AG04449 (cell line): ENCODE measurements at regions not wholly inside any gene's neighbourhood (a gene's known extent, or its start where the extent isn't known, plus 50 kb on each side); places are given as distances from the start of the nearest gene placed in this dataset.

Experiments used
- CTCF ChIA-PET: fragments of 350-600 bp; formaldehyde crosslinking; extraction: SDS; loops from one replicate; lab custom pipeline; 2021; ENCODE audit warnings: antibody characterized with exemption; lab: Yijun Ruan, JAX
- POLR2A ChIA-PET: fragments of 400-600, 350-600 bp; formaldehyde crosslinking; extraction: SDS; loops from one replicate; lab custom pipeline; 2020; ENCODE audit warnings: antibody characterized with exemption, inconsistent platforms; lab: Yijun Ruan, JAX
- DNase-seq: peaks from one replicate; pipeline ENCODE4 v3.0.0-alpha.2; 2010; ENCODE audit warnings: low read depth, low spot score
- H3K4me3 ChIP-seq: 2 replicates; pipeline ENCODE4 v1.5.1; 2011; ENCODE audit warnings: low read depth, mild to moderate bottlenecking, control low read depth, low read length
- TF ChIP-seq, protein P1 (sequence below): IDR thresholded peaks from one replicate; pipeline ENCODE4 v1.5.1; 2011; ENCODE audit warnings: mild to moderate bottlenecking, moderate library complexity, low read length, control low read depth, inconsistent platforms; ENCODE audit not compliant: insufficient read depth; ENCODE audit errors: missing control alignments

DNA sequence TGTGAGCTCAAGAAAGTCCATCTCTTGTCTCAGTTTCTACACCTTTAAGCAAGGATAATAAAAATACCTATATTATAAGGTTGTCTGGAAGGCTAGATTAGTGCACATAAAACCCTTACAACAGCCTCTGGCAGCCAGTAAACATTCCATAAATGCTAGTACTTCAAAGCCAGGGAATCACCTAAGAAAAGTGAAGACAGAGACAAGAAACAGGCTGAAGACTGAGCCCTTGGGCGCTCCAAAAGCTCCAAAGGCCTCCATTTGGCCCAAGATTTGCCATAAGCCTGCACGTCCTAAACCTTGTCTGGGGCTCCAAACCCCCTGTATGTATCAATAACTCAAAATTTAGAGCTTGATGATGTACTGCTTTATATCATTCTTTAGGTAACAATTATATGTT lies 52.2 kb upstream of the AKIP1 start:
- ChIA-PET CTCF (interaction anchor here (0.7 to 0.9 kb wide), 2 partner anchors 9 to 15 kb away, joined by 3 to 6 read pairs; no protein-coding TSS in a partner anchor), POLR2A (no interaction called here)

More for the DNA sequence above, 52.2 kb upstream of the AKIP1 start:
- H3K4me3 ChIP-seq, result no peak overlapping the region
- TF ChIP-seq, protein P1, sequence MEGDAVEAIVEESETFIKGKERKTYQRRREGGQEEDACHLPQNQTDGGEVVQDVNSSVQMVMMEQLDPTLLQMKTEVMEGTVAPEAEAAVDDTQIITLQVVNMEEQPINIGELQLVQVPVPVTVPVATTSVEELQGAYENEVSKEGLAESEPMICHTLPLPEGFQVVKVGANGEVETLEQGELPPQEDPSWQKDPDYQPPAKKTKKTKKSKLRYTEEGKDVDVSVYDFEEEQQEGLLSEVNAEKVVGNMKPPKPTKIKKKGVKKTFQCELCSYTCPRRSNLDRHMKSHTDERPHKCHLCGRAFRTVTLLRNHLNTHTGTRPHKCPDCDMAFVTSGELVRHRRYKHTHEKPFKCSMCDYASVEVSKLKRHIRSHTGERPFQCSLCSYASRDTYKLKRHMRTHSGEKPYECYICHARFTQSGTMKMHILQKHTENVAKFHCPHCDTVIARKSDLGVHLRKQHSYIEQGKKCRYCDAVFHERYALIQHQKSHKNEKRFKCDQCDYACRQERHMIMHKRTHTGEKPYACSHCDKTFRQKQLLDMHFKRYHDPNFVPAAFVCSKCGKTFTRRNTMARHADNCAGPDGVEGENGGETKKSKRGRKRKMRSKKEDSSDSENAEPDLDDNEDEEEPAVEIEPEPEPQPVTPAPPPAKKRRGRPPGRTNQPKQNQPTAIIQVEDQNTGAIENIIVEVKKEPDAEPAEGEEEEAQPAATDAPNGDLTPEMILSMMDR, result no peak
- DNase-seq, result no peak
